Muscle of leg (tissue), 3 donors: ENCODE measurements at regions not wholly inside any gene's neighbourhood (a gene's known extent, or its start where the extent isn't known, plus 50 kb on each side); places are given as distances from the start of the nearest gene placed in this dataset.

Experiments
- DNase-seq: peaks from one replicate; pipeline ENCODE4 v3.0.0; 2013
- H3K27ac ChIP-seq: one replicate; pipeline ENCODE4 v1.5.1; 2013; ENCODE audit warnings: mild to moderate bottlenecking, low read length, control low read depth
- H3K27me3 ChIP-seq: one replicate; pipeline ENCODE4 v1.6.1; 2013; ENCODE audit warnings: low read length; ENCODE audit not compliant: control insufficient read depth, insufficient read depth
- H3K36me3 ChIP-seq: one replicate; pipeline ENCODE4 v1.6.1; 2013; ENCODE audit warnings: low read length; ENCODE audit not compliant: control insufficient read depth, insufficient read depth
- H3K4me1 ChIP-seq: one replicate; pipeline ENCODE4 v1.6.1; 2013; ENCODE audit warnings: low read length; ENCODE audit not compliant: control insufficient read depth, insufficient read depth
- H3K4me3 ChIP-seq: one replicate; pipeline ENCODE4 v1.5.1; 2013; ENCODE audit warnings: low read length, control low read depth
- H3K9me3 ChIP-seq: replicated peaks from 2 replicates; pipeline ENCODE4 v1.6.1; 2013; ENCODE audit warnings: low read depth, low read length; ENCODE audit not compliant: control insufficient read depth
- WGBS: methylation state at CpG from one replicate; pipeline ENCODE4 v1.1.5; 2013; ENCODE audit warnings: missing lambda C conversion rate; ENCODE audit not compliant: insufficient coverage; 5-methylcytosine and 5-hydroxymethylcytosine counted together

GRCh38 chr3:174441588-174442301 lies 417.4 kb upstream of the NAALADL2 start:
- peak; percentile 71 for DNase-seq
- Histone ChIP-seq H3K27me3 (no peaks in the 10 kb centered on the region), H3K9me3 (no peaks in the 10 kb centered on the region), H3K36me3 (no peaks in the 10 kb centered on the region), H3K4me3 (peak overlapping the region; percentile 68), H3K27ac (peak overlapping the region; percentile 99), H3K4me1 (peaks cover 3% of the 10 kb centered on the region)
- WGBS, result 7% methylated on average over 6 of the region's 11 CpGs

- peaks cover 3% of the 10 kb centered on the region for H3K4me1 ChIP-seq
- peak overlapping the region; percentile 99 for H3K27ac ChIP-seq
- peak overlapping the region; percentile 68 for H3K4me3 ChIP-seq
- H3K9me3 ChIP-seq, result peaks cover 4% of the 10 kb centered on the region
- no peaks in the 10 kb centered on the region for H3K36me3 ChIP-seq
- no CpG with 5 or more reads among the region's 4 CpGs for WGBS
- DNase-seq, result no peak
- no peaks in the 10 kb centered on the region for H3K27me3 ChIP-seq
Observed at GRCh38 chr3:174442302-174442682, 416.8 kb upstream of the NAALADL2 start.

DNA sequence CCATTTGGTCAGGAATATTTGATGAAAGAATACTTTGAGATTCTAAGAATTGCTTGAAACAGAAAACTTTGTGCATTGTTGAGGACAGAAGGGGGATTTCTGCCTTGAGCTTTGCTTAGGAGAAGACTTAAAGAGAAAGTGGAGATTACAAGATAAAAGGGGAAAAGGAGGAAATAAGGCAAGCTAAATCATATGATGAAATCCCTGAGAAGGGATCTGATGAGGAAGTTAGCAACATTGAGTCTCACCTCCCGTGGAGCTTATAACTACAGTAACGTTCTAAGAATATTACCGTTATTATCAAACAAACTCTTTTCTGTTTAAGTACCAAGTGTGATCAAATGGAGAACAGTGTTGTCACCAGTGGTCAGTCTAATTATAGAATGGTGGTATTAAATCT lies 414.7 kb upstream of the NAALADL2 start:
- no peak for DNase-seq
- no CpG with 5 or more reads among the region's 3 CpGs for WGBS
- Histone ChIP-seq H3K27me3 (no peaks in the 10 kb centered on the region), H3K36me3 (no peaks in the 10 kb centered on the region), H3K4me1 (peaks cover 3% of the 10 kb centered on the region), H3K4me3 (no peak overlapping the region), H3K9me3 (peaks cover 8% of the 10 kb centered on the region), H3K27ac (no peak overlapping the region)

GRCh38 chr3:174457758-174458157 lies 401.4 kb upstream of the NAALADL2 start:
- WGBS, result 100% methylated on average over 1 of the region's 5 CpGs
- H3K27me3 ChIP-seq, result no peaks in the 10 kb centered on the region
- H3K9me3 ChIP-seq, result peaks cover 25% of the 10 kb centered on the region
- H3K4me3 ChIP-seq, result no peak overlapping the region
- no peak overlapping the region for H3K27ac ChIP-seq
- DNase-seq, result no peak
- no peaks in the 10 kb centered on the region for H3K36me3 ChIP-seq
- H3K4me1 ChIP-seq, result no peaks in the 10 kb centered on the region

DNA sequence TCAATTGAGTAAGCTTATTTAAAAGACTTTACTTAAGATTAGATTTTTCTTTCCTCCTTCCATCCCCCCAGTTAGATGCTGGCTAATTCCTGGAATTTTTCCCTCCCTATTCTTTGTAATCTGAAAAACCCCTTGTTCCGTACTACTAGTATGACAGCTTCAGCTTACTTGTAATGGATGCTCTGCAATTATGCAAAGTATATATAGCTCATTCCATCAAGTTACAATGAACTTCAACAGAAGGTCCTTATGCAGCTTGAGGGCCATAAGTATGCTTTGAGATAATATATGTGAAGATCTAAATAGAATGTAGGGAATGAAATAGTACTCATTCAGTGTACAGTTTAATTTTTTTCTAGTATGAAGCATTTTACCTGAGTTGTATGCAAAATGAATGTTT lies 398.3 kb upstream of the NAALADL2 start:
- Histone ChIP-seq H3K27ac (no peak overlapping the region), H3K4me3 (no peak overlapping the region), H3K36me3 (no peaks in the 10 kb centered on the region), H3K9me3 (peaks cover 3% of the 10 kb centered on the region), H3K4me1 (no peaks in the 10 kb centered on the region), H3K27me3 (no peaks in the 10 kb centered on the region)
- WGBS, result no CpG with 5 or more reads among the region's 1 CpG
- no peak for DNase-seq

- H3K4me1 ChIP-seq, result no peaks in the 10 kb centered on the region
- H3K4me3 ChIP-seq, result no peak overlapping the region
- no peak overlapping the region for H3K27ac ChIP-seq
- no peak for DNase-seq
- H3K27me3 ChIP-seq, result no peaks in the 10 kb centered on the region
- no peaks in the 10 kb centered on the region for H3K9me3 ChIP-seq
- no peaks in the 10 kb centered on the region for H3K36me3 ChIP-seq
Observed at GRCh38 chr3:174462916-174463315, 396.2 kb upstream of the NAALADL2 start.

DNA sequence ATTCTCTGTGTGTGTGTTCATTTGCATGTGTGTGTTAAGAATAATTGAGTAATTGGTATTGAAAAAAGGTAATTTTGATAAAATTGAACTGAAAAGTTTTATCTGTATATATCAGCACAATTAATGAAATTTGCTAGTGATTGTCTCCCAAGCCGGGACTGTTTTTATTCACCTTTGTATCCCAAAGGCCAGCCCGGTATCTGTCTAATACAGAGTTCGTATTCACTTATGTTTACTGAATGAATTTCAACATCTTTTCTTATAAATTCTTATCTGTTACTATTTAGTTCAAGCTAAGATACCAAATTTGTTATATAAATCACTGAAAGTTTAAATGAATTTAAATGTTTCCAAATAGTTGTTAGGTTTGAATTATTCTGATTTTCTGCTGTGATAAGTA lies 394.0 kb upstream of the NAALADL2 start:
- H3K27me3 ChIP-seq, result no peaks in the 10 kb centered on the region
- H3K36me3 ChIP-seq, result no peaks in the 10 kb centered on the region
- no peak overlapping the region for H3K4me3 ChIP-seq
- H3K4me1 ChIP-seq, result no peaks in the 10 kb centered on the region
- no CpG with 5 or more reads among the region's 3 CpGs for WGBS
- no peak overlapping the region for H3K27ac ChIP-seq
- H3K9me3 ChIP-seq, result no peaks in the 10 kb centered on the region
- no peak for DNase-seq

GRCh38 chr3:174466471-174467054 lies 392.6 kb upstream of the NAALADL2 start:
- Histone ChIP-seq H3K36me3 (no peaks in the 10 kb centered on the region), H3K9me3 (no peaks in the 10 kb centered on the region), H3K27me3 (no peaks in the 10 kb centered on the region), H3K4me1 (no peaks in the 10 kb centered on the region), H3K4me3 (no peak overlapping the region), H3K27ac (no peak overlapping the region)
- WGBS, result no CpG with 5 or more reads among the region's 4 CpGs
- no peak for DNase-seq

- H3K27me3 ChIP-seq, result no peaks in the 10 kb centered on the region
- no peak overlapping the region for H3K4me3 ChIP-seq
- no peaks in the 10 kb centered on the region for H3K9me3 ChIP-seq
- H3K4me1 ChIP-seq, result no peaks in the 10 kb centered on the region
- H3K36me3 ChIP-seq, result no peaks in the 10 kb centered on the region
- no CpG with 5 or more reads among the region's 1 CpG for WGBS
- H3K27ac ChIP-seq, result no peak overlapping the region
- no peak for DNase-seq
Observed at GRCh38 chr3:174477491-174477890, 381.6 kb upstream of the NAALADL2 start.

- WGBS, result 83% methylated on average over 1 of the region's 2 CpGs
Observed at GRCh38 chr3:174480767-174481166, 378.4 kb upstream of the NAALADL2 start.

GRCh38 chr3:174482541-174482940 lies 376.6 kb upstream of the NAALADL2 start:
- Histone ChIP-seq H3K4me1 (no peaks in the 10 kb centered on the region), H3K27me3 (no peaks in the 10 kb centered on the region), H3K27ac (no peak overlapping the region), H3K4me3 (no peak overlapping the region), H3K36me3 (no peaks in the 10 kb centered on the region), H3K9me3 (no peaks in the 10 kb centered on the region)
- no CpG with 5 or more reads among the region's 1 CpG for WGBS
- DNase-seq, result no peak

More at GRCh38 chr3:174480767-174481166, 378.4 kb upstream of the NAALADL2 start:
- DNase-seq, result no peak
- Histone ChIP-seq H3K27me3 (no peaks in the 10 kb centered on the region), H3K4me3 (no peak overlapping the region), H3K36me3 (no peaks in the 10 kb centered on the region), H3K9me3 (no peaks in the 10 kb centered on the region), H3K27ac (no peak overlapping the region), H3K4me1 (no peaks in the 10 kb centered on the region)
